Endothelial cell of umbilical vein (primary cell): ENCODE measurements at regions not wholly inside any gene's neighbourhood (a gene's known extent, or its start where the extent isn't known, plus 50 kb on each side); places are given as distances from the start of the nearest gene placed in this dataset.

Experiments
- BruUV-seq: library from RNA; stranded (reverse); fragments of 400-500 nt; replicated peaks from 2 replicates; lab custom pipeline; 2021; lab: Mats Ljungman, UMichigan
- CTCF ChIA-PET: fragments of 300-600, 350-600 bp; sonication (Branson Sonifier 250); formaldehyde crosslinking; loops from one replicate; lab custom pipeline; 2021; ENCODE audit warnings: antibody characterized with exemption, inconsistent platforms; lab: Charles Lee
- POLR2A ChIA-PET: fragments of 300-600, 350-600 bp; sonication (Branson Sonifier 250); formaldehyde crosslinking; loops from one replicate; lab custom pipeline; 2021; ENCODE audit warnings: antibody characterized with exemption, inconsistent platforms; lab: Charles Lee
- DNase-seq: peaks from one replicate; pipeline ENCODE4 v3.0.0-alpha.2; 2011; ENCODE audit warnings: low read depth, low spot score
- FAIRE-seq: peaks from 2 replicates; lab custom pipeline; 2011; peaks lifted over from hg19 to GRCh38; lab: Jason Lieb, UNC
- H2AFZ ChIP-seq: 2 replicates; pipeline ENCODE4 v1.6.0; 2012; ENCODE audit warnings: low read depth, low read length, control low read depth, inconsistent platforms
- H3K27ac ChIP-seq: 2 replicates; pipeline ENCODE4 v1.5.1; 2011; ENCODE audit warnings: low read depth, mild to moderate bottlenecking, control low read depth, low read length, moderate library complexity; ENCODE audit not compliant: insufficient read depth
- H3K27me3 ChIP-seq, 2 experiments: 2 replicates each; pipeline versions ENCODE4 v1.6.0 to v1.6.1; 2011; ENCODE audit warnings: low read length in 2 of 2, mixed read lengths in 1 of 2; ENCODE audit not compliant: control insufficient read depth in 2 of 2, insufficient read depth in 2 of 2
- H3K36me3 ChIP-seq, 2 experiments: 2 replicates in 1 of 2; 3 replicates in 1 of 2; pipeline ENCODE4 v1.5.1; 2011; ENCODE audit warnings: low read length in 2 of 2, mild to moderate bottlenecking in 1 of 2, moderate library complexity in 1 of 2; ENCODE audit not compliant: control insufficient read depth in 2 of 2, insufficient read depth in 2 of 2; ENCODE audit errors: extremely low read depth in 1 of 2
- H3K4me1 ChIP-seq: 3 replicates; pipeline ENCODE4 v1.5.1; 2011; ENCODE audit warnings: mild to moderate bottlenecking, low read length; ENCODE audit not compliant: control insufficient read depth, insufficient read depth; ENCODE audit errors: extremely low read depth
- H3K4me2 ChIP-seq: 2 replicates; pipeline ENCODE4 v1.6.1; 2011; ENCODE audit warnings: low read length, control low read depth, mixed read lengths; ENCODE audit not compliant: insufficient read depth
- H3K4me3 ChIP-seq, 3 experiments: fragments of 200-600 bp in 1 of 3; sonication (generic), shearing (Covaris generic) in 1 of 3; replicated peaks in 1 of 3; 2 replicates each; pipeline ENCODE4 v1.5.1; 2011 to 2016; ENCODE audit warnings: control low read depth in 3 of 3, low read length in 3 of 3, mild to moderate bottlenecking in 2 of 3, inconsistent platforms in 1 of 3, low read depth in 1 of 3, moderate library complexity in 1 of 3; ENCODE audit not compliant: insufficient read depth in 1 of 3
- H3K79me2 ChIP-seq: 2 replicates; pipeline ENCODE4 v1.6.0; 2012; ENCODE audit warnings: low read length, inconsistent platforms; ENCODE audit not compliant: control insufficient read depth, insufficient read depth
- H3K9ac ChIP-seq: replicated peaks from 2 replicates; pipeline ENCODE3; 2011; ENCODE audit warnings: low read length, control low read depth; ENCODE audit not compliant: insufficient read depth; ENCODE audit errors: extremely low read depth
- H3K9me1 ChIP-seq: replicated peaks from 3 replicates; pipeline ENCODE4 v1.6.0; 2011; ENCODE audit warnings: mild to moderate bottlenecking, low read length; ENCODE audit not compliant: control insufficient read depth, insufficient read depth; ENCODE audit errors: extremely low read depth
- H3K9me3 ChIP-seq: replicated peaks from 2 replicates; pipeline ENCODE4 v1.5.1; 2012; ENCODE audit warnings: low read length, inconsistent platforms; ENCODE audit not compliant: control insufficient read depth, insufficient read depth
- H4K20me1 ChIP-seq: replicated peaks from 2 replicates; pipeline ENCODE3; 2011; ENCODE audit warnings: mild to moderate bottlenecking, low read length; ENCODE audit not compliant: control insufficient read depth, insufficient read depth; ENCODE audit errors: extremely low read depth
- CTCF ChIP-seq, 2 donors: IDR thresholded peaks; 1 replicate in 1 of 2; 2 replicates in 1 of 2; pipeline ENCODE4 v1.5.1; 2011; ENCODE audit warnings: low read length in 2 of 2, mild to moderate bottlenecking in 2 of 2, moderate library complexity in 2 of 2, control low read depth in 1 of 2, inconsistent platforms in 1 of 2, low read depth in 1 of 2; ENCODE audit not compliant: insufficient read depth in 1 of 2; ENCODE audit errors: extremely low read depth in 1 of 2
- EZH2 ChIP-seq: IDR thresholded peaks from 2 replicates; pipeline ENCODE4 v1.6.1; 2012; ENCODE audit warnings: borderline replicate concordance, low read depth, mild to moderate bottlenecking, moderate library complexity, low read length, inconsistent platforms; ENCODE audit not compliant: severe bottlenecking
- FOS ChIP-seq: IDR thresholded peaks from 2 replicates; pipeline ENCODE4 v1.6.1; 2011; ENCODE audit warnings: mild to moderate bottlenecking, low read length, moderate library complexity, borderline replicate concordance; ENCODE audit not compliant: insufficient read depth
- GATA2 ChIP-seq: IDR thresholded peaks from 2 replicates; pipeline ENCODE4 v1.7.0; 2011; ENCODE audit warnings: low read depth, mild to moderate bottlenecking, moderate library complexity, mixed read lengths, low read length; ENCODE audit not compliant: insufficient read length, insufficient read depth
- JUN ChIP-seq: IDR thresholded peaks from 2 replicates; pipeline ENCODE4 v1.6.1; 2011; ENCODE audit warnings: borderline replicate concordance, low read depth; ENCODE audit not compliant: insufficient read length, insufficient read depth
- MAX ChIP-seq: IDR thresholded peaks from 2 replicates; pipeline ENCODE4 v1.6.1; 2011; ENCODE audit not compliant: insufficient read depth, insufficient read length
- MYC ChIP-seq: IDR thresholded peaks from one replicate; pipeline ENCODE4 v1.6.1; 2011; ENCODE audit warnings: mild to moderate bottlenecking, low read depth, low read length
- POLR2A ChIP-seq: IDR thresholded peaks from 2 replicates; pipeline ENCODE4 v1.6.1; 2012; ENCODE audit warnings: low read depth, mild to moderate bottlenecking, control low read depth, low read length
- dilution Hi-C: fragments of 300-500 bp; cut with MboI; formaldehyde crosslinking; loops from one replicate; pipeline ENCODE4 v1.15.0; 2019; ENCODE audit warnings: low sequenced_read_pairs; ENCODE audit not compliant: extremely low pct_ligation_motif_present
- intact Hi-C: fragments of 100-400 bp; cut with micrococcal nuclease; formaldehyde crosslinking; loops from one replicate; pipeline ENCODE4 v1.10.0; 2022

- H3K9me3 ChIP-seq, result no peaks in the 10 kb centered on the region
- TF ChIP-seq POLR2A, result no peak
- TF ChIP-seq CTCF (IDR thresholded peaks at IDR 0.05; ENCODE audit: extremely low read depth in 1 of 2, insufficient read depth in 1 of 2, low read depth in 1 of 2, low read length in 2 of 2), result no peak
- TF ChIP-seq GATA2, result no peak
- TF ChIP-seq FOS, result no peak
- TF ChIP-seq MYC, result no peak
- TF ChIP-seq EZH2, result no peak
- TF ChIP-seq JUN, result no peak
- TF ChIP-seq MAX, result no peak
- H3K4me1 ChIP-seq, result peaks cover 20% of the 10 kb centered on the region
- no TSS peak for BruUV-seq
- no peak overlapping the region for H3K4me3 ChIP-seq
- H3K36me3 ChIP-seq, result no peaks in the 10 kb centered on the region
- H3K79me2 ChIP-seq, result no peaks in the 10 kb centered on the region
- ChIA-PET CTCF (interaction anchor here (0.6 kb wide), 2 partner anchors 66 to 299 kb away, joined by 3 read pairs; no protein-coding TSS in a partner anchor), POLR2A (no interaction called here)
- H3K4me2 ChIP-seq, result no peak overlapping the region
- H3K9me1 ChIP-seq, result no peaks in the 10 kb centered on the region
- intact Hi-C loops, result loop anchor here (5.0 to 10.0 kb wide), 2 partner anchors 254 to 312 kb away; no protein-coding TSS in a partner anchor
- DNase-seq (no peak), FAIRE-seq (no peak)
- no peaks in the 10 kb centered on the region for H4K20me1 ChIP-seq
- H3K27me3 ChIP-seq, result no peaks in the 10 kb centered on the region
- H2AFZ ChIP-seq, result no peak overlapping the region
- dilution Hi-C loops, result no loop called here
- H3K27ac ChIP-seq, result no peak overlapping the region
- no peak overlapping the region for H3K9ac ChIP-seq
These were observed 361.0 kb upstream of the PMFBP1 start for GRCh38 chr16:72532906-72533410.
